ENCODE measurements at regions not wholly inside any gene's neighbourhood (a gene's known extent, or its start where the extent isn't known, plus 50 kb on each side); places are given as distances from the start of the nearest gene placed in this dataset.

DNA sequence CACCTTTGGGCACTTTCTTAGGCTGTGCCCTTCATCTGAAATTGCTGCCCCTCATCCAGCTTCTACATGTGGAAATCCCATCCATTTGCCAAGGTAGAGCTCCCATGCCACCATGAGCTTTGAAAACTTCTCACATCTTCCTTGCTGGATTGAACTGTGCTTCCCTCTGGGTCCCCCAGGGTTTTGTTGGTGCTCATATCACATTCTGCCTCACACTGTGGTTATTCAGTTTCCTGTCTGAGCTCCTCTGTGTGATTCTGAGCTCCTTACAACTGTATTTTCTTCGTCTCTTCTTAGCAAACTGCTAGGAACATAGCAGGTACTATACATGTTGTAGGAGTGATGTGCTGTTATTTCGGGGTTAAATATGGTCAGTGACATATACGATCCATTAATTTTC lies 74.9 kb upstream of the KL start:
- ChIA-PET CTCF (interaction anchor here (0.7 kb wide), 1 partner anchor 73 kb away, joined by 3 read pairs; no protein-coding TSS in a partner anchor), SMC1A (ENCODE audit: uncharacterized antibody, unreplicated experiment) (interaction anchor here (2.0 kb wide), 1 partner anchor 9 kb away, joined by 7 read pairs; no protein-coding TSS in a partner anchor), POLR2A (interaction anchor here (0.5 kb wide), 1 partner anchor 22 kb away, joined by 4 read pairs; no protein-coding TSS in a partner anchor), RAD21 (ENCODE audit: unreplicated experiment) (no interaction called here)
- H3K27me3 ChIP-seq (replicated peaks in 1 of 2; ENCODE audit: control insufficient read depth in 2 of 2, insufficient read depth in 2 of 2, low read length in 1 of 2): no peaks in the 10 kb centered on the region
- TF ChIP-seq FOXK2 (IDR thresholded peaks at IDR 0.05): no peak
- TF ChIP-seq RUNX3 (IDR thresholded peaks at IDR 0.05; ENCODE audit: low read length): peak; percentile 24; the same call in 1 of the 2 replicates
- 33% methylated on average over 3 of the region's 3 CpGs for WGBS (ENCODE audit: insufficient coverage, insufficient replicate concordance, low lambda C conversion rate, missing lambda C conversion rate)
- no peak overlapping the region for H3K9ac ChIP-seq (ENCODE audit: control insufficient read depth, insufficient read depth, low read length)
- H3K4me3 ChIP-seq: no peak overlapping the region
- H3K4me1 ChIP-seq (ENCODE audit: control insufficient read depth, insufficient read depth, low read length): no peaks in the 10 kb centered on the region; the same call in 1 of the 2 replicates
- no peaks in the 10 kb centered on the region; the same call in 1 of the 3 replicates for H3K9me3 ChIP-seq (replicated peaks; ENCODE audit: control insufficient read depth, insufficient read depth, low read length)
- no peaks in the 10 kb centered on the region for H3K36me3 ChIP-seq (ENCODE audit: control insufficient read depth in 2 of 2, insufficient read depth in 2 of 2, low read length in 1 of 2)
- ATAC-seq (peak; percentile 73), FAIRE-seq (no peak), DNase-seq (ENCODE audit: low read depth, low spot score) (no peak)
- H2AFZ ChIP-seq (ENCODE audit: control insufficient read depth, low read depth, low read length): peak overlapping the region; percentile 10; the same call in 1 of the 2 replicates
- intact Hi-C loops (cut with micrococcal nuclease; ENCODE audit: unreplicated experiment) (no loop called here), in situ Hi-C loops (cut with MboI) (no loop called here)
- H3K27ac ChIP-seq (ENCODE audit: control insufficient read depth, insufficient read depth): no peak overlapping the region
- H4K20me1 ChIP-seq (ENCODE audit: control insufficient read depth, insufficient read depth): no peaks in the 10 kb centered on the region
- no TSS peak for BruUV-seq (replicated peaks)
- no peak overlapping the region for H3K4me2 ChIP-seq (ENCODE audit: control insufficient read depth, insufficient read depth)
- no peaks in the 10 kb centered on the region for H3K79me2 ChIP-seq (ENCODE audit: control insufficient read depth, insufficient read depth, low read length)

DNA sequence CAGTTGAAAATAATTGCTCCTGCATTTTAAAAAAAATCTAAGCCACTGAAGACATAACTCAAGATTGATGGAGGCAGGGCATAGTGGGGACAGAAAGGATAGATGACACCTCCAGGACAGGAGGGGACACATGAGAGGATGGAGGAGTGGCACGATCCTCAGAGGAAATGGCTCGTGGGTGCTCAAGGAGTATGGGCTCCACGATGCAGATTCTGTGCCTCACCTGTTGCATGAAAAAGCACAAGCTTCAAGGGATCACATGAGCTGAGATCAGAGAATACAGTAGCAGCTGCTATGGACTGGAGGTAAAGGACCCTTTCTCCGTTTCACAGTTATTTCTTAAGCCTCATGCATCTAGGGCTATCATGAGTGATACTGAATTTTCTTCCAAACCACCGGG lies 69.7 kb upstream of the KL start:
- Histone ChIP-seq H2AFZ (ENCODE audit: control insufficient read depth, low read depth, low read length) (no peak overlapping the region), H3K27me3 (replicated peaks in 1 of 2; ENCODE audit: control insufficient read depth in 2 of 2, insufficient read depth in 2 of 2, low read length in 1 of 2) (no peaks in the 10 kb centered on the region), H3K4me1 (ENCODE audit: control insufficient read depth, insufficient read depth, low read length) (no peaks in the 10 kb centered on the region; the same call in 1 of the 2 replicates), H4K20me1 (ENCODE audit: control insufficient read depth, insufficient read depth) (no peaks in the 10 kb centered on the region), H3K9me3 (replicated peaks; ENCODE audit: control insufficient read depth, insufficient read depth, low read length) (no peaks in the 10 kb centered on the region), H3K4me3 (no peak overlapping the region), H3K79me2 (ENCODE audit: control insufficient read depth, insufficient read depth, low read length) (no peaks in the 10 kb centered on the region), H3K9ac (ENCODE audit: control insufficient read depth, insufficient read depth, low read length) (no peak overlapping the region), H3K27ac (ENCODE audit: control insufficient read depth, insufficient read depth) (no peak overlapping the region), H3K4me2 (ENCODE audit: control insufficient read depth, insufficient read depth) (no peak overlapping the region), H3K36me3 (ENCODE audit: control insufficient read depth in 2 of 2, insufficient read depth in 2 of 2, low read length in 1 of 2) (no peaks in the 10 kb centered on the region)
- ATAC-seq (no peak), FAIRE-seq (no peak), DNase-seq (ENCODE audit: low read depth, low spot score) (no peak)
- RAD21 ChIA-PET (ENCODE audit: unreplicated experiment): no interaction called here
- intact Hi-C loops (cut with micrococcal nuclease; ENCODE audit: unreplicated experiment): no loop called here
- in situ Hi-C loops (cut with MboI): no loop called here
- WGBS (ENCODE audit: insufficient coverage, insufficient replicate concordance, low lambda C conversion rate, missing lambda C conversion rate): 30% methylated on average over 5 of the region's 5 CpGs
- CTCF ChIA-PET: no interaction called here
- no TSS peak for BruUV-seq (replicated peaks)
- SMC1A ChIA-PET (ENCODE audit: uncharacterized antibody, unreplicated experiment): no interaction called here
- TF ChIP-seq SRF (IDR thresholded peaks at IDR 0.05; ENCODE audit: low read depth in 2 of 2, low read length in 2 of 2): no peak
- TF ChIP-seq SMAD5 (IDR thresholded peaks at IDR 0.05; ENCODE audit: low read depth): no peak
- no peak for TF ChIP-seq LARP7 (IDR thresholded peaks at IDR 0.05)
- no peak for TF ChIP-seq MXI1 (IDR thresholded peaks at IDR 0.05; ENCODE audit: low read depth, low read length)
- POLR2A ChIA-PET: no interaction called here
